KG1 (cell line): ENCODE measurements at regions not wholly inside any gene's neighbourhood (a gene's known extent, or its start where the extent isn't known, plus 50 kb on each side); places are given as distances from the start of the nearest gene placed in this dataset.

Source experiments
- DNase-seq: peaks from one replicate; lab custom pipeline; 2025; lab: John Stamatoyannopoulos, UW

DNA sequence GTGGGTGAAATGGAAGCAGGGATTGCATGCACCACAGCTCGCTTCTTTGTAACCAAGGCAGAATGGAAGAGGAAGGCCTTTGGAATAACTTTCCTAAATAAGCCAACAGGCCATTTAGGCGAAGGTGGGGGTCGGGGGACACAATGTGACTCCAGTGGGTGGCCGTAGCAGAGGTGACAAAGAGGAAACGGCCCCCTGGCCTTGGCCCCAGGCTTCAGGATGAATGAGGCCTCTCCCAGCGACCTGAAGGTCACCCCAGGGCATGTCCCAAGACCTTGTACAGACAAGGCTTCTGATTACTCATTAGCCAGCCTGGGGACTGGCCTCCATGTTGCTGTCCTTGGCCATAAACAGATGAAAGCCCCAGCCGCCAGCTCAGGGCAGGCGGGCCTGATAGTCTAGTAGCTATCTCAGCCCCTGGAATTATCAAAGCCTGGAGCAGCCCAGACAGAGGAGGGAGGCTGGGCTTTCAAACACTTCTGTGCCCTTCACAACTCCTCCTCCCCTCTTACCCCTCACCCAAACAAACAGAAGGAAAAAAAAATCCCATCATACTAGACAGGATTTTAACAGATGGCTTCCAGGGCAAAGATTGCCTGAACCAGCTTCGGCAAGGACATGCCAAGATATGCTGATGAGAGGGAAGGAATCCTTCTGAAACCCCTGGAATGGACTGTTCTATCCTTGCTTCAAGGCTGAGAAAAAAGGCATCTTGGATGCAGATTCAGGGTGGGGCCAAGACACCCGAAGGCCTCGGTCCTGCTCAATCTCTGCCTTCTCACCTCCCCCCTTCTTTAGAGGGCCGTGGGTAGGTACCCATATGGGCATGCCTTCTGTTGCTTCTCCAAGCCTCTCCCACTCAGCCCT, 142.3 kb upstream of the PARP11 start:
- DNase-seq: no peak

GRCh38 chr12:4014858-4015224, 141.6 kb upstream of the PARP11 start:
- no peak for DNase-seq

DNA sequence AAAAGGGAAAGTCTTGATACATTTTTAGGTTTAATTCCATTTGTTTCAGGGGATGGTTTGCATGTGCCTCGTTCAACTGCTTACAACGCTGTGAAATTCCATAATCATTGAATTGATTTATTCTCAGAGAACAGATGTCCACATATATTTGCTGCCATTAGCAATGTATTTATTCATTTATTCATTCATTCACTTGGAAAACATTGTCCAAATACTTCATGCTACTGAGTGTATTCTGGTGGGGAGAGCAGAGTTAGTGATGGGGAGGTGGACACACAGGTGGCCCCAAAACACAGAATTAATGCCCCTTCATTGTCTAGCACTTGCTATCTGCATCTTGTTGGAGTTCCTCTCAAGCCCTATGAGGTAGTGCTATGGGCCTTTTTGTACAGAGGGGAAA, 141.2 kb upstream of the PARP11 start:
- no peak for DNase-seq

GRCh38 chr12:4012977-4013968, 140.1 kb upstream of the PARP11 start:
- no peak for DNase-seq

DNA sequence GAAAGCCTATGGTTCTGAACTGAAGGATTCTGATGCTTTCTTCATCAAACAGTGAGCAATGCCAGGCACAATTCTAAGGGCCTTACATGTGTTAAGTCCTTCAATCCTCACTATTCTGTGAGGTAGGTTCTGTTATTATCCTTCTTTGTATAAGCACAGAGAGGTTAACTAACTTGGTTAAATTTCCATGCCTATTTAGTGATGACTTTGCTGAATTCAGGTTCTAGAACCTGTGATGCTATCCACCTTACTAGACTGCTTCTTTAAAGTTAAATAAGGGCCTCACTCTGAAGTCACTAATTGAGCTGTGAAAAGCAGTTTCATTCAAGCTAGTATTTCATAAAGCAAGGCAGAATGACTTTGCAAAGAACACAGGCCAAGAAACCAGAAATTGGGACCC, 138.9 kb upstream of the PARP11 start:
- DNase-seq: no peak

DNA sequence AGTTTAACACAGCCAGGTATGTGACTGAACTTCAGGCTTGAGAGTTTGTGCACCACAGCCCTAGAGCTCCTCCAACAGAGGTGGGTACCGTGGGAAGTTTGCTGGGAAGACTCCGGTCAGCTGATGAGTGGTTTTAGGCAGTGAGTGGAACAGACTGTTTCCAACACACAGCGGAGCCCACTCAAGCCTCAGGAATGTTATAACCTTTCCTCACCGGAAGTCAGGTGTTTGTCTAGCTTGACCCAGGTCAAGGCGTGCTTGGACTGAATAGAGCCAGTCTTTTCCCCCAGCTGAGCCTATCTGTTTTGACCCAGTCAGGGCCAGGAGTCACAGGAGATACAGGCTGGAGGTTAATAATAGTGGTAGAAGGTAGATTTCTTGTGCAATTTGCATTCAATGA, 138.4 kb upstream of the PARP11 start:
- DNase-seq: no peak

DNA sequence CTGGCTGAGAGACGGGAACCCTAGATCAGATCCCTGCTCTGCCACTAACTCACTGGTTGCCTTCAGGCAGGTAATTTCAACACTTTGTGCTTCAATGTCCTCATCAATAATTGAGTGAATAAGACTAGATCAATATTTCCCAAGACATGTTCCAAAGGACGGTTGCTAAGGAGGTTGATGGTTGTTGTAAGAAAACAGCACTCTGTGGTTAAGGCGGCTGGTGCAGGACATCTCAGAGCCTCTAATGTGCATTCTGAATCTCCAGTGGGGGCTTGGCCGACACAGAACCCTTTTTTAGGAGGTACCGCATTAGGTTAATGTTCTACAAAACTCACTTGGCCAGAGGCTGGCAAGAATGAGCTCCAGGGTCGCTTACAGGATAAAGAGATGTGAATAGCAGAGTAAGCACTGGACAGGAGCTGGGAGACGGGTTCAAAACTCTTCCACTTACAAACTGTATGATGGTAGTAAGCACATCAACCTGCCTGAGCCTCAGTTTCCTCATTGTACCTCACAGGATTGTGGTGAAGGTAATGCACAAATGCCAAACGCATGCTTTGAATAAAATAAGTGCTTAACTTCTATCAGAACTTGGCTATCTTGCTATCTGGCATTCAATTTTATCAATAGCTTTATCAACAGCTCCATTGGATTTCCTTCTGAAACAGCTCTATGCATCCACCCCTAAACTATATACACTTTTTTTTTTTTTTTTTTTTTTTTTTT, 136.9 kb upstream of the PARP11 start:
- no peak for DNase-seq

- DNase-seq: no peak
These were observed 133.5 kb upstream of the PARP11 start for GRCh38 chr12:4006743-4007142.

DNA sequence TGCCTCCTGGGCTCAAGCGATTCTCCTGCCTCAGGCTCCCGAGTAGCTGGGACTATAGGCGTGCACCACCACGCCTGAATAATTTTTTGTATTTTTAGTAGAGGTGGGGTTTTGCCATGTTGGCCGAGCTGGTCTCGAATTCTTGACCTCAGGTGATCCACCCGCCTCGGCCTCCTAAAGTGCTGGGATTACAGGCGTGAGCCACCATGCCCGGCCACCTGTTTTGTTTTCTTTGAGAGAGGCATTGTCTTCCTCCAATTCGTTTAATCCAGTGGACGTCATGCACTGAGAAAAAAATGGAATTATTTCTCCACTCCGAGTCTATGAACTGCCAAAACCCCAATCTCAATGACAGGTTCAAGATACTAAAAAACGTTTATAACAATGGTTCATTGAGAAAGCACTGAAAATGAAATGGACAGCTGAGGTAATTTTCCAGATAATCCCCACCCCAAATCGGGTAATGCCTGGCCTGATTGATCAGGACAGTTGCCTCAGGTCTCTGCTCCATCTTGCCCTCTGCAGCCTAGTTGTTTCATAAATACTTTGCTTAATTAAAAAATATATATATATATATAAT, 132.7 kb upstream of the PARP11 start:
- no peak for DNase-seq

GRCh38 chr12:4003576-4003975, 130.4 kb upstream of the PARP11 start:
- no peak for DNase-seq

GRCh38 chr12:4002601-4003000, 129.4 kb upstream of the PARP11 start:
- no peak for DNase-seq

- no peak for DNase-seq
These were observed 128.6 kb upstream of the PARP11 start for GRCh38 chr12:4001841-4002240.

DNA sequence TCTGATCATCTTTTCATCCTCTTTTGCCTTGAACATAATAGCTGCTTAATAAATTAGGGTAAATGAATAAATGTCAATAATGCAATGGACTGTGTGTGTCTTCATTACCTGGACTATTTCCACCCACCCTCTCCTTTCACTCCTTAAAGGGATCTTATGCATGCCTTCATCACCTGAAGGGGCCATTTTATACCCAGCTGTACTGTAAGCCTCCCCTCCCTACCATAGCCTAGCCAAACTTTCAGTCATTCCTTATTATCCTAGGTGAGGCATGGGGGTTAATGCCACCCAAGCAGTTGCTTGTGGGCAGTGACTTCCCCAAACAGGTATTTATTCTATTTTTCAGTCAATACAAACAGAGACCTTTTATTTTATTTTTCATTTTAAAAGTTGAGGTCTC, 127.8 kb upstream of the PARP11 start:
- DNase-seq: no peak

DNA sequence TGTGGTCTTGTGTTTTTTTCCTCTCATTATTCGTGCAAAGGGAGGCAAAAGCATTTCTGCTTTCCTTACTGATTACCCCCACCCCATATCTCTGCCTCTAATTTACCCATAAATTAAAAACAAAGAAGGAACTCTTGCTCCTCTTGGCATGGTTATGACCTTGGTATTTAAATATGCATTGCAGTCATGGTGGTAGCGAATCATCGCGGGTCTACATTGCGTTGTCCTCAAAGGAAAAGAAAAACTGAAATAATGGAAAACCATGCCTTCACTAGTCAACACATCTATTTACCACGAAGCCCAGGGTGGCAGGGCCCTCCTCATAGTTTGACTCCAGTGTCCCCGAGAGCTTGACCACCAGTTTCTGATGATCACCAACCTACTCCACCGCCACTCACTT, 126.7 kb upstream of the PARP11 start:
- DNase-seq: no peak

DNA sequence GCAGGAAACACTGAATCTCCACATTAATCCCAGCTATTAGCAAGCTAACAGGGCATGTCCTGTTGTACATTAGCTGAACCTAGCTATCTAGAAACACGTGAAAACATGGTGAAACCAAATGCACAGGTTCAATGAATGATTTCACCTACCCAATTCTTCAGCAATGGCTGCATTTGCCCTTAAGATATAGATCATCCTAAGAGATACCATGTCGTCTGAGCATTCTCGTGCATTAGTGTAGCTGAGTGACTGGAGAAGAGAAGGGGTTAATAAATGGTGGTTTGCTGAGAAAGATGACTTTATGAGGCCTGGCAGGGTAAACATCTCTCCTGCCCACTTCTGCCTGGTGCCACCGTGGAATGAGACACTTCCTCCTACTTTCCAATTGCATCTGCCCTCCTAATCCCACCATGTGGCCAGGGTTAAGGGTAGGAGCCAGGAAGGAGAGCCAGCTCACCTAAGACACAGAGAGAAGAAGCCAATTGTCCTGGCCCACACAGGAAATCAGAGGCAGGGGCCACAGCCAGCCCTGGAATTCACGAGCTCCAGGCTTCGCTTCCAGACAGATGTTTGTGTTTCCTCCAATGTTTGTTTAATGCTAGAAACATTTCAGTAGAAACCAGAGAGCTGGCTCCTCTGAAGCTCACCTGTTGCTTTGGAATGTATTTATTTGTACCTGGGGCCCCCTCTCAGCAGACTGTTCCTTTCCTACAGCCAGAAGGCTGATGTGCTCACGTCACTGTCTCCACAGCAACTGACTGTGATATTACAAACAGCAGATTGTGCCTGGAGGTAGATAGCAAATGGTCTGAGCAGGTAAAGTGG, 126.0 kb upstream of the PARP11 start:
- DNase-seq: no peak

- DNase-seq: no peak
These were observed 125.2 kb upstream of the PARP11 start for GRCh38 chr12:3998397-3998796.

DNA sequence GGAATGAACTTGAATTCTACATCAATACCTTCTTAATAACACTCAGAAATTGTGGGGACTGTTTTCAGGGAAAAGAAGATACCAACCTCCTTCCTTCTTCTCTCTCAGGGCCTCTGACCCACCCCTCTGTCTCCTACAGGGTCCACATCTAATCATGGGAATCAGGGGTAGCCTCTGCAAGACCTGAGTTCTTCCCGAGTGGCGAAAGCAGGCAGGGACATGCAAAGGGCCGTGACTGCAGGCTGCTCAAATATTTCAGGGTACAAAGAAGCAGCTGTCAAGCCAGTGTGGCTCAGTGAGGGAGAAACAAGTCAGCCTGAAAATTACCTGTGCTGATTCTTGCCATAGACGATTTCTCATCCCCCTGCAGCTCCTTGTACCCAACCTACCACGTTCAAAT, 123.1 kb upstream of the PARP11 start:
- DNase-seq: no peak

- no peak for DNase-seq
These were observed 122.1 kb upstream of the PARP11 start for GRCh38 chr12:3995306-3995705.

DNA sequence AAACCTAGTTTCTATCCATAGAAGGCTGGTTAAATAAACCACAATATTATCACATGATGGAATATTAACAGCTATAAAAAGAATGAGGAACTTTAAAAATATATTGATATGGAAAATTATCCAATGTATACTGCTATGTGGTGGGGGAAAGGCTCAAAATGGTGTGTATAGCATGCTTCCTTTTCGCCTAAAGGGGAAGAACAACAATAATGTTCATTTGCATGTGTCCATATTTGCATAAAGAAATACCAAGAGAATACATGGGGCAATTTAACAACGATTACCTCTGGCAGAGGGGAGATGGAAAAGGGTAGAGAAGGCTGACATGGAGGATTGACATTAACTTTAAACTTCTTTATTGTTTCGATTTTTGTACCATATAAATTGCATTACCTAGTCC, 121.3 kb upstream of the PARP11 start:
- no peak for DNase-seq

DNA sequence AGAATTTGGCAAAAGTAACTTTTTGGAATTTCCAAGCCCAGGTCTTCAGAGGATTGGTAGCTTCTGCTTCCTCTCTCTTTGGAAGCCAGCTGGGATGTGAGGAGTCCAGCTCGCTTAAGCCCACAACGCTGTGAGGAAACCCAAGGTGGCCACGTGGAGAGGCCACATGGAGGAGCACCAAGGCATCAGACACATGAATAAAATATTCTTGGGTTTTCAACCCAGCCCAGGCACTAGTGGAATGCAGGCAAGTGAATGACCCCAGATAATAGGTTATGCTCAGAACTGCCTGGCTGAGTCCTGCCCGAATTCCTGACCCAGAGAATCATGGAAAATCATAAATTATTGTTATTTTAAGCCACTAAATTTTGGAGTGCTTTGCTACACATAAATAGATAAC, 119.7 kb upstream of the PARP11 start:
- no peak for DNase-seq
